ENCODE measurements at regions not wholly inside any gene's neighbourhood (a gene's known extent, or its start where the extent isn't known, plus 50 kb on each side); places are given as distances from the start of the nearest gene placed in this dataset.

GRCh38 chr7:113404245-113404644 lies 285.9 kb upstream of the SMIM30 start:
- FAIRE-seq, result no peak

GRCh38 chr7:113402482-113402881 lies 284.1 kb upstream of the SMIM30 start:
- ChIA-PET POLR2A (no interaction called here), CTCF (no interaction called here)

More at GRCh38 chr7:113404245-113404644, 285.9 kb upstream of the SMIM30 start:
- no peak overlapping the region for H3K4me2 ChIP-seq
- no peaks in the 10 kb centered on the region for H3K9me3 ChIP-seq
- TF ChIP-seq HOXB13 (CRISPR knock-in tag; IDR thresholded peaks at IDR 0.05; ENCODE audit: low read depth) (no peak), CTCF (IDR thresholded peaks at IDR 0.05) (peak; percentile 6; the same call in 1 of the 3 replicates)
- H3K4me3 ChIP-seq, result no peak overlapping the region
- peak; percentile 3 to 9 for DNase-seq (ENCODE audit: low read depth in 1 of 2, low spot score in 1 of 2)
- ChIA-PET CTCF (interaction anchor here (0.9 kb wide), 1 partner anchor 18 kb away, joined by 4 read pairs; no protein-coding TSS in a partner anchor), POLR2A (interaction anchor here (0.7 kb wide), 1 partner anchor 1983 kb away, joined by 6 read pairs; no protein-coding TSS in a partner anchor)
- H3K4me1 ChIP-seq, result no peaks in the 10 kb centered on the region
- peak in 1 of 2 experiments; percentile 60; a peak in 3 of 6 replicates for ATAC-seq
- H3K27ac ChIP-seq, result no peak overlapping the region
- WGBS (ENCODE audit: missing lambda C conversion rate), result 19% methylated on average over 8 of the region's 8 CpGs

GRCh38 chr7:113402005-113402404 lies 283.7 kb upstream of the SMIM30 start:
- ChIA-PET CTCF (no interaction called here), POLR2A (no interaction called here)
- DNase-seq (ENCODE audit: low read depth in 1 of 2, low spot score in 1 of 2) (no peak), ATAC-seq (no peak), FAIRE-seq (no peak)
- no peaks in the 10 kb centered on the region for H3K4me1 ChIP-seq
- no peak overlapping the region for H3K4me2 ChIP-seq
- H3K27ac ChIP-seq, result no peak overlapping the region
- no peaks in the 10 kb centered on the region for H3K9me3 ChIP-seq
- no peak overlapping the region for H3K4me3 ChIP-seq
- TF ChIP-seq CHD4 (IDR thresholded peaks at IDR 0.05; ENCODE audit: borderline replicate concordance), result no peak
- no peak for TF ChIP-seq JUN (IDR thresholded peaks at IDR 0.05)
- no peak for TF ChIP-seq POLR2A (IDR thresholded peaks at IDR 0.05; ENCODE audit: low read length)
- TF ChIP-seq HDAC2 (IDR thresholded peaks at IDR 0.05), result no peak
- no peak for TF ChIP-seq PHF8 (IDR thresholded peaks at IDR 0.05; ENCODE audit: borderline replicate concordance, low read depth)
- no peak for TF ChIP-seq ZFP36 (IDR thresholded peaks at IDR 0.05; ENCODE audit: borderline replicate concordance, partially characterized antibody)
- no peak for TF ChIP-seq HOXB5 (CRISPR knock-in tag; IDR thresholded peaks at IDR 0.05)
- TF ChIP-seq ELK1 (IDR thresholded peaks at IDR 0.05; ENCODE audit: low read depth, low read length), result no peak
- TF ChIP-seq USF2 (IDR thresholded peaks at IDR 0.05), result no peak
- no peak for TF ChIP-seq CHD2 (IDR thresholded peaks at IDR 0.05; ENCODE audit: low read length, partially characterized antibody)
- no peak for TF ChIP-seq MYC (IDR thresholded peaks at IDR 0.05; ENCODE audit: borderline replicate concordance, low read length)
- WGBS (ENCODE audit: missing lambda C conversion rate), result 0% methylated on average over 2 of the region's 2 CpGs

More at GRCh38 chr7:113402482-113402881, 284.1 kb upstream of the SMIM30 start:
- ATAC-seq, result no peak
- H3K9me3 ChIP-seq, result no peaks in the 10 kb centered on the region
- H3K4me1 ChIP-seq, result no peaks in the 10 kb centered on the region
- no peak for FAIRE-seq
- no peak for DNase-seq (ENCODE audit: low read depth in 1 of 2, low spot score in 1 of 2)
- H3K27ac ChIP-seq, result no peak overlapping the region
- H3K4me2 ChIP-seq, result no peak overlapping the region
- no peak overlapping the region for H3K4me3 ChIP-seq
- TF ChIP-seq USF2 (IDR thresholded peaks at IDR 0.05), result no peak
- TF ChIP-seq FOSL2 (IDR thresholded peaks at IDR 0.05), result no peak
- TF ChIP-seq FOSL2 (CRISPR knock-in tag; IDR thresholded peaks at IDR 0.05), result no peak
- TF ChIP-seq PHF8 (IDR thresholded peaks at IDR 0.05; ENCODE audit: borderline replicate concordance, low read depth), result no peak
- no peak for TF ChIP-seq REST (IDR thresholded peaks at IDR 0.05)
- no peak for TF ChIP-seq EHF (CRISPR knock-in tag; IDR thresholded peaks at IDR 0.05)
- no peak for TF ChIP-seq POLR2A (IDR thresholded peaks at IDR 0.05; ENCODE audit: low read length)
- TF ChIP-seq ZSCAN20 (CRISPR knock-in tag; IDR thresholded peaks at IDR 0.05), result no peak
- no peak for TF ChIP-seq GATA3 (IDR thresholded peaks at IDR 0.05; ENCODE audit: borderline replicate concordance)
- TF ChIP-seq HOXB13 (CRISPR knock-in tag; IDR thresholded peaks at IDR 0.05; ENCODE audit: low read depth), result no peak
- no peak for TF ChIP-seq MAFK (IDR thresholded peaks at IDR 0.05; ENCODE audit: partially characterized antibody)
- TF ChIP-seq SREBF2 (IDR thresholded peaks at IDR 0.05), result no peak

Measured in A549 (cell line).